Pons (tissue), 1 donor: ENCODE measurements at regions not wholly inside any gene's neighbourhood (a gene's known extent, or its start where the extent isn't known, plus 50 kb on each side); places are given as distances from the start of the nearest gene placed in this dataset.

Experiments
- DNase-seq: peaks from one replicate; pipeline ENCODE4 v3.0.0-alpha.2; 2016; ENCODE audit warnings: low spot score

- DNase-seq: no peak
Measured at GRCh38 chr10:85145966-85146365, 817.6 kb downstream of the CCSER2 start.

- DNase-seq: no peak
Measured at GRCh38 chr10:85147346-85148250, 819.2 kb downstream of the CCSER2 start.

GRCh38 chr10:85148693-85149640 lies 820.6 kb downstream of the CCSER2 start:
- DNase-seq: no peak

GRCh38 chr10:85149766-85150165 lies 821.4 kb downstream of the CCSER2 start:
- no peak for DNase-seq

GRCh38 chr10:85151506-85151905 lies 823.1 kb downstream of the CCSER2 start:
- no peak for DNase-seq

GRCh38 chr10:85152496-85152895 lies 824.1 kb downstream of the CCSER2 start:
- DNase-seq: no peak

- no peak for DNase-seq
Measured at GRCh38 chr10:85152911-85153310, 824.5 kb downstream of the CCSER2 start.

- DNase-seq: no peak
Measured at GRCh38 chr10:85157206-85157605, 828.8 kb downstream of the CCSER2 start.

- no peak for DNase-seq
Measured at GRCh38 chr10:85168243-85168642, 839.9 kb downstream of the CCSER2 start.

GRCh38 chr10:85170026-85170425 lies 841.6 kb downstream of the CCSER2 start:
- DNase-seq: no peak

- DNase-seq: no peak
Measured at GRCh38 chr10:85175635-85176034, 847.2 kb downstream of the CCSER2 start.

GRCh38 chr10:85177767-85178166 lies 849.4 kb downstream of the CCSER2 start:
- no peak for DNase-seq

- no peak for DNase-seq
Measured at GRCh38 chr10:85187047-85187446, 858.7 kb downstream of the CCSER2 start.

GRCh38 chr10:85188770-85189484 lies 860.5 kb downstream of the CCSER2 start:
- DNase-seq: no peak

GRCh38 chr10:85193796-85194195 lies 865.4 kb downstream of the CCSER2 start:
- DNase-seq: no peak

GRCh38 chr10:85194706-85195105 lies 866.3 kb downstream of the CCSER2 start:
- DNase-seq: no peak

- DNase-seq: no peak
Measured at GRCh38 chr10:85195596-85195995, 867.2 kb downstream of the CCSER2 start.

- DNase-seq: no peak
Measured at GRCh38 chr10:85204814-85205213, 876.4 kb downstream of the CCSER2 start.

- DNase-seq: no peak
Measured at GRCh38 chr10:85212526-85212925, 884.1 kb downstream of the CCSER2 start.

- no peak for DNase-seq
Measured at GRCh38 chr10:85213493-85213892, 885.1 kb downstream of the CCSER2 start.

GRCh38 chr10:85222300-85222699 lies 893.9 kb downstream of the CCSER2 start:
- DNase-seq: peak; percentile 37

GRCh38 chr10:85224366-85224940 lies 896.1 kb downstream of the CCSER2 start:
- DNase-seq: no peak
